OCI-LY1 (cell line): ENCODE measurements at regions not wholly inside any gene's neighbourhood (a gene's known extent, or its start where the extent isn't known, plus 50 kb on each side); places are given as distances from the start of the nearest gene placed in this dataset.

Source experiments
- H2AFZ ChIP-seq: fragments of 200-600 bp; sonication (generic), shearing (Covaris generic); 2 replicates; pipeline ENCODE4 v1.6.0; 2014; ENCODE audit warnings: antibody characterized with exemption, mild to moderate bottlenecking, low read length
- H3F3A ChIP-seq: fragments of 200-600 bp; sonication (generic), shearing (Covaris generic); 2 replicates; pipeline ENCODE4 v1.6.0; 2014; ENCODE audit warnings: mild to moderate bottlenecking, antibody characterized with exemption, low read length, moderate library complexity; ENCODE audit not compliant: insufficient read depth
- H3K27ac ChIP-seq: fragments of 200-600 bp; sonication (generic); 2 replicates; pipeline ENCODE4 v1.5.1; 2014; ENCODE audit warnings: low read length, mixed run types, mild to moderate bottlenecking, low read depth; ENCODE audit not compliant: poor library complexity, severe bottlenecking
- H3K27me3 ChIP-seq: fragments of 200-600 bp; sonication (generic); 2 replicates; pipeline ENCODE4 v1.6.0; 2014; ENCODE audit warnings: antibody characterized with exemption, mild to moderate bottlenecking, low read length, moderate library complexity; ENCODE audit not compliant: insufficient read depth
- H3K36me3 ChIP-seq: fragments of 200-600 bp; sonication (generic); 2 replicates; pipeline ENCODE4 v1.6.1; 2014; ENCODE audit warnings: mild to moderate bottlenecking, antibody characterized with exemption, low read length, moderate library complexity, mixed read lengths; ENCODE audit not compliant: insufficient read depth
- H3K4me1 ChIP-seq: fragments of 200-600 bp; sonication (generic); 2 replicates; pipeline ENCODE4 v1.5.1; 2014; ENCODE audit warnings: mild to moderate bottlenecking, low read length, moderate library complexity; ENCODE audit not compliant: insufficient read depth, severe bottlenecking
- H3K4me2 ChIP-seq: fragments of 200-600 bp; sonication (generic), shearing (Covaris generic); 2 replicates; pipeline ENCODE4 v1.6.1; 2014; ENCODE audit warnings: low read length
- H3K4me3 ChIP-seq: fragments of 200-600 bp; sonication (generic); 2 replicates; pipeline ENCODE4 v1.5.1; 2014; ENCODE audit warnings: low read length, low read depth, mild to moderate bottlenecking, mixed read lengths; ENCODE audit not compliant: poor library complexity, severe bottlenecking
- H3K79me2 ChIP-seq: fragments of 200-600 bp; shearing (Covaris generic); 2 replicates; pipeline ENCODE4 v1.6.1; 2016; ENCODE audit warnings: mixed run types, low read length, mixed read lengths; ENCODE audit not compliant: insufficient read depth
- H3K9ac ChIP-seq: fragments of 200-600 bp; sonication (generic), shearing (Covaris generic); 2 replicates; pipeline ENCODE4 v1.6.1; 2014; ENCODE audit warnings: mild to moderate bottlenecking, low read length, mixed read lengths
- H3K9me2 ChIP-seq: fragments of 200-600 bp; sonication (generic), shearing (Covaris generic); 2 replicates; pipeline ENCODE4 v1.6.1; 2014; ENCODE audit warnings: low read depth, mild to moderate bottlenecking, low read length, mixed read lengths
- H3K9me3 ChIP-seq: fragments of 200-600 bp; shearing (Covaris generic); 2 replicates; pipeline ENCODE4 v1.6.1; 2014; ENCODE audit warnings: low read length, mixed read lengths
- H4K20me1 ChIP-seq: fragments of 200-600 bp; sonication (generic), shearing (Covaris generic); 2 replicates; pipeline ENCODE4 v1.6.0; 2016; ENCODE audit warnings: mild to moderate bottlenecking, low read length; ENCODE audit not compliant: insufficient read depth
- EZH2 ChIP-seq: fragments of 200-600 bp; sonication (generic), shearing (Covaris generic); IDR thresholded peaks from 2 replicates; pipeline ENCODE4 v1.8.0; 2017; ENCODE audit warnings: borderline replicate concordance, mixed run types, mild to moderate bottlenecking, antibody characterized with exemption, low read length, moderate library complexity, mixed read lengths
- TF ChIP-seq, protein P1 (sequence below): fragments of 200-600 bp; sonication (generic), shearing (Covaris generic); IDR thresholded peaks from 2 replicates; pipeline ENCODE4 v1.5.1; 2017; ENCODE audit warnings: mild to moderate bottlenecking, antibody characterized with exemption, low read length, moderate library complexity, mixed read lengths

DNA sequence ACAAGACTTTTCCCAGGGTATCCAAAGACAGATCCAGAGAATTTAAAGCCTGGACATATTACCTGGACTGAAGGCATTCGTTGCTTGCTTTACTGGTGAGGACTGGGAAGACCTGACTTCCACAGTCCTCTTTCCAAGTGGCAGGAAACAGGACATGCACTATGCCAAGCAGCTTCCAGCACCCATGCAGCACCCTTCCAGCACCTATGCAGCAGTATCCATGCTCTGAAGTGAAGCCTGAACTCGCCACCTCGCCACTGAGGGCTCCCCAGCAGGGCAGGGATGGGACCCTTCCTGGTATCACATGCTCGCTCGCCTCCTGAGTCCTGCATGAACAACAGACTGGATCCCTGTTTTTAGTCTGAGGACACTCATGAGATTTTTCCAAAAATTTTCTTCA, 189.9 kb upstream of the KLF14 start:
- Histone ChIP-seq H3K79me2 (peaks cover 2% of the 10 kb centered on the region; the same call in 1 of the 2 replicates), H3F3A (no peaks in the 10 kb centered on the region; the same call in none of the 2 replicates), H4K20me1 (no peaks in the 10 kb centered on the region), H3K27me3 (no peaks in the 10 kb centered on the region), H3K9me2 (no peaks in the 10 kb centered on the region), H3K9me3 (no peaks in the 10 kb centered on the region), H3K9ac (no peak overlapping the region), H3K4me3 (no peak overlapping the region), H2AFZ (no peak overlapping the region), H3K27ac (no peak overlapping the region), H3K4me2 (no peak overlapping the region), H3K36me3 (peaks cover 56% of the 10 kb centered on the region), H3K4me1 (peaks cover 13% of the 10 kb centered on the region)
- TF ChIP-seq, protein P1, sequence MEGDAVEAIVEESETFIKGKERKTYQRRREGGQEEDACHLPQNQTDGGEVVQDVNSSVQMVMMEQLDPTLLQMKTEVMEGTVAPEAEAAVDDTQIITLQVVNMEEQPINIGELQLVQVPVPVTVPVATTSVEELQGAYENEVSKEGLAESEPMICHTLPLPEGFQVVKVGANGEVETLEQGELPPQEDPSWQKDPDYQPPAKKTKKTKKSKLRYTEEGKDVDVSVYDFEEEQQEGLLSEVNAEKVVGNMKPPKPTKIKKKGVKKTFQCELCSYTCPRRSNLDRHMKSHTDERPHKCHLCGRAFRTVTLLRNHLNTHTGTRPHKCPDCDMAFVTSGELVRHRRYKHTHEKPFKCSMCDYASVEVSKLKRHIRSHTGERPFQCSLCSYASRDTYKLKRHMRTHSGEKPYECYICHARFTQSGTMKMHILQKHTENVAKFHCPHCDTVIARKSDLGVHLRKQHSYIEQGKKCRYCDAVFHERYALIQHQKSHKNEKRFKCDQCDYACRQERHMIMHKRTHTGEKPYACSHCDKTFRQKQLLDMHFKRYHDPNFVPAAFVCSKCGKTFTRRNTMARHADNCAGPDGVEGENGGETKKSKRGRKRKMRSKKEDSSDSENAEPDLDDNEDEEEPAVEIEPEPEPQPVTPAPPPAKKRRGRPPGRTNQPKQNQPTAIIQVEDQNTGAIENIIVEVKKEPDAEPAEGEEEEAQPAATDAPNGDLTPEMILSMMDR = no peak
- TF ChIP-seq EZH2 = no peak

DNA sequence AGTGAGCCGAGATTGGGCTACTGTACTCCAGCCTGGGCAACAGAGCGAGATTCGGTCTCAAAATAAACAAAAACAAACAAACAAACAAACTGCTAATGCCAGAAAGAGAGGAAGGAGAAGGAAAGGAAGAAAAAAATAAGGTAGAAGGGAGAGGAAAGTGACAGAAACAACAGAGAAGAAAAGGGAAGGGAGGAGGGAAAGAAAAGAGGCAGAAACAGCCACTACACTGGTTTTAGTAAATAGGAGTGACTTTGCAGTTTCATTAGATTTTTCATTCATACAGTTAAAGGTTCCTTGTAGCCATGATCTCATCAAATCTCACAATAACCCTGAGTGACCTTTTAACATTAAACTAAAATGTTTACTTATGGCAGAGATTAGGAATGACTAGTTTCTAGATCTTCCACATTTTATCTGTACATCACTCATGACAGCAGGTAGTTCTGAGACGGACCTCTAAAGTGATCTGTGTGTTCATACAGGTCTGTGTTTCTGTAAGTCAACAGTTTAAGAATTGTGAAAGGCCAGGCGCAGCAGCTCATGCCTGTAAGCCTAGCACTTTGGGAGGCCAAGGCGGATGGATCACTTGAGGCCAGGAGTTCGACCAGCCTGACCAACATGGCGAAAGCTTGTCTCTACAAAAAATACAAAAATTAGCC, 191.3 kb upstream of the KLF14 start:
- Histone ChIP-seq H3K4me2 (no peak overlapping the region), H3K9me3 (no peaks in the 10 kb centered on the region), H3K36me3 (peaks cover 49% of the 10 kb centered on the region), H3K9me2 (no peaks in the 10 kb centered on the region), H3K27me3 (no peaks in the 10 kb centered on the region), H3K9ac (no peak overlapping the region), H2AFZ (no peak overlapping the region), H3K27ac (no peak overlapping the region), H3K79me2 (peaks cover 10% of the 10 kb centered on the region), H3F3A (no peaks in the 10 kb centered on the region; the same call in none of the 2 replicates), H3K4me3 (no peak overlapping the region), H4K20me1 (no peaks in the 10 kb centered on the region), H3K4me1 (peaks cover 12% of the 10 kb centered on the region)
- no peak for TF ChIP-seq EZH2
- TF ChIP-seq, protein P1 = no peak

DNA sequence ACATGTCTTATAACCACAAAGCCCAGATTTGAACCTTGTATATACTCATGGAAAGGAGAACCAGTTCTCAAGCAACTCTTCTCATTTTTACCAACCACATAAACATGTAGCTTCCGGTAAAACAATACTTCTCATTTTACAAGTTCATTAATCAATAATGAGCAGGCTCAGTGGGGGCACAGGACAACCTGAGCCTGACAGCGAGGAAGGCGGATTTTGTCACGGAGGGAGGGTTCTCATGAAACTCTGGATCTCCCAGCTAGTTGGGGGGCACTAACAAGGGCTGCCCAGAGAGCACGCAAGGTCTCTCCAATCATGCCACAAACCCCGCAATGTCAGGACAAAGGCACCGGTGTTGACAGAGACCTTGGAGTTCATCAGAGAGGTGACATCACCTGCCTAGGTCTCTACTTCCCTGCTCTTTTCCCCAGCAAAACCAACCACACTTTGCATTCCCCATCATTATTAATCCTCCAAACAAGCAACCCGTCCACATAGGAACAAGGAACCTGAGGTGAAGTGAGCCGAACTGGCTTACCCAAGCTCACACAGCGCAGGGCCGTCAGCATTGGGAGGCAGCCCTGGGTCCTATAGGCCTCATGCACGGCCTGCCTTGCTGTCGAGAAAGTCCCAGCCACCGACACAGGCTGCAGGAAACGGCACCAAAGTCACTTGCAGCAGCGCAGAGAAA, 192.1 kb upstream of the KLF14 start:
- Histone ChIP-seq H3K9ac (no peak overlapping the region), H3K27ac (no peak overlapping the region), H3K27me3 (no peaks in the 10 kb centered on the region), H3K36me3 (peaks cover 45% of the 10 kb centered on the region), H4K20me1 (no peaks in the 10 kb centered on the region), H3K9me2 (no peaks in the 10 kb centered on the region), H2AFZ (no peak overlapping the region), H3K79me2 (peaks cover 10% of the 10 kb centered on the region), H3K4me1 (peaks cover 20% of the 10 kb centered on the region), H3K9me3 (no peaks in the 10 kb centered on the region), H3K4me3 (no peak overlapping the region), H3F3A (no peaks in the 10 kb centered on the region; the same call in none of the 2 replicates), H3K4me2 (no peak overlapping the region)
- TF ChIP-seq EZH2 = no peak
- TF ChIP-seq, protein P1 = no peak
